ENCODE measurements at regions not wholly inside any gene's neighbourhood (a gene's known extent, or its start where the extent isn't known, plus 50 kb on each side); places are given as distances from the start of the nearest gene placed in this dataset.

DNA sequence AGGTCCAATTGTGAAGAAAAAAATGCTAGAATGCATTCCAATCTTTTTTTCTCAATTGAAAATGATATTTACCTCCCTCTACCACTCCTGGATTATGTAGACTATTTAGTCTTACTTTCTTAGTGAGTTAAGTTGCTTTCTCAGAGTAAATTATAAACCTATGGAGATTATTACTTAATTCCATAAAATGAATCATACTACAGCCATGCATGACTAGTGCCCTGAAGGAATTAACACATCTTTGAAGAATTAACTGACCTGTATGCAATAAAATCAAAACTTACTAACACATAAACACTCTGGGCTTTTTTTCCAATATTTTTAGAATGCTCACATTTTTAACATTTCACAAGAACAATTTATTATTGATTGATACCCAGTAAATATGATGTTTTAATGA, 379.4 kb upstream of the DACH1 start:
- no peaks in the 10 kb centered on the region for H3K27me3 ChIP-seq
- no peak overlapping the region for H3K27ac ChIP-seq
- no peaks in the 10 kb centered on the region for H3K4me1 ChIP-seq
- H3K4me3 ChIP-seq = no peak overlapping the region
- no peak for DNase-seq (ENCODE audit: low spot score in 2 of 2)
- TF ChIP-seq, protein P1, sequence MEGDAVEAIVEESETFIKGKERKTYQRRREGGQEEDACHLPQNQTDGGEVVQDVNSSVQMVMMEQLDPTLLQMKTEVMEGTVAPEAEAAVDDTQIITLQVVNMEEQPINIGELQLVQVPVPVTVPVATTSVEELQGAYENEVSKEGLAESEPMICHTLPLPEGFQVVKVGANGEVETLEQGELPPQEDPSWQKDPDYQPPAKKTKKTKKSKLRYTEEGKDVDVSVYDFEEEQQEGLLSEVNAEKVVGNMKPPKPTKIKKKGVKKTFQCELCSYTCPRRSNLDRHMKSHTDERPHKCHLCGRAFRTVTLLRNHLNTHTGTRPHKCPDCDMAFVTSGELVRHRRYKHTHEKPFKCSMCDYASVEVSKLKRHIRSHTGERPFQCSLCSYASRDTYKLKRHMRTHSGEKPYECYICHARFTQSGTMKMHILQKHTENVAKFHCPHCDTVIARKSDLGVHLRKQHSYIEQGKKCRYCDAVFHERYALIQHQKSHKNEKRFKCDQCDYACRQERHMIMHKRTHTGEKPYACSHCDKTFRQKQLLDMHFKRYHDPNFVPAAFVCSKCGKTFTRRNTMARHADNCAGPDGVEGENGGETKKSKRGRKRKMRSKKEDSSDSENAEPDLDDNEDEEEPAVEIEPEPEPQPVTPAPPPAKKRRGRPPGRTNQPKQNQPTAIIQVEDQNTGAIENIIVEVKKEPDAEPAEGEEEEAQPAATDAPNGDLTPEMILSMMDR (IDR thresholded peaks at IDR 0.05) = no peak
- H3K36me3 ChIP-seq = no peaks in the 10 kb centered on the region
- H3K9me3 ChIP-seq = no peaks in the 10 kb centered on the region
- intact Hi-C loops (cut with DNase I) = no loop called here

DNA sequence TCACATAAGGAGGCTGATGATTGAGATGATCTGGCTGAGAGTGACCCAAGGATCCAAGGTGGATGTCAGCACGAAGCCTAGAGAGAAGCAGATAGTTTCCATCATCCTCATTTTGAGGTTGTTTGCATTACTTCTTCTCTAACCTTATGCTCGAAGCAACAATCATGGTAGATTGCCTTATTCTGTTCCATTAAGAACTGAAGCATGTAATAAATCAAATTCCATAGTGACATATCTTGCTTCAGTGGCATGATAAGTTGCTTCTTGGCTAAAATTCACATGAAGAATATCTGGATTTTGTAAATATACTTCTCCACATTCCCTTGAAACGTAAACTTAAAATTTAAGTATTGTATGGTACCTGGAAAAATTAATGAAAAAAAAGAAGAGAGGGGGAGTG, 377.8 kb upstream of the DACH1 start:
- TF ChIP-seq, protein P1 (IDR thresholded peaks at IDR 0.05) = no peak
- intact Hi-C loops (cut with DNase I) = no loop called here
- no peaks in the 10 kb centered on the region for H3K9me3 ChIP-seq

DNA sequence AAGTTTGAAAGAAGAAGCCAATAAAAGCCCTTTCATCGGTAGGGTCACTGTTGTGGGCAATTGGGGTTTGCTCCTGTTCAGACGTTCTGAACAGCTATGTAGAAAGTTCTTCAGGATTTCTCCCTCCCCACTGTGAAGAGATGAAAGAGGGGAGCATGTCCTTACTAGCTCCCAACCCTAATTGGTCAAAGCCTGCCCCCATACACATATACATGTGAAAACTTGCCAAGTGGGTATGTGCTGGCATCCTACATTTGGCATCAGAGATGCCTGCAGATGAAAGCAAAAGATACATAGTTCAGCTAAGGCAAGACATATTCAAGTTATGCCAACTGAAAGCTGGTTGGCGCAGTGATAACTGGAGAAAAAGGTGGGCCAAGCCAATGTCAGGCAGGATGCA, 363.1 kb upstream of the DACH1 start:
- H3K4me3 ChIP-seq = no peak overlapping the region
- intact Hi-C loops (cut with DNase I) = no loop called here
- DNase-seq (ENCODE audit: low spot score in 2 of 2) = no peak
- no peaks in the 10 kb centered on the region for H3K9me3 ChIP-seq
- no peaks in the 10 kb centered on the region for H3K27me3 ChIP-seq
- no peaks in the 10 kb centered on the region for H3K36me3 ChIP-seq
- TF ChIP-seq, protein P1 (IDR thresholded peaks at IDR 0.05) = no peak
- H3K27ac ChIP-seq = no peak overlapping the region
- H3K4me1 ChIP-seq = no peaks in the 10 kb centered on the region

More for the DNA sequence above, 377.8 kb upstream of the DACH1 start:
- Histone ChIP-seq H3K36me3 (no peaks in the 10 kb centered on the region), H3K27me3 (no peaks in the 10 kb centered on the region), H3K4me1 (no peaks in the 10 kb centered on the region), H3K27ac (no peak overlapping the region), H3K4me3 (no peak overlapping the region)
- no peak for DNase-seq (ENCODE audit: low spot score in 2 of 2)

DNA sequence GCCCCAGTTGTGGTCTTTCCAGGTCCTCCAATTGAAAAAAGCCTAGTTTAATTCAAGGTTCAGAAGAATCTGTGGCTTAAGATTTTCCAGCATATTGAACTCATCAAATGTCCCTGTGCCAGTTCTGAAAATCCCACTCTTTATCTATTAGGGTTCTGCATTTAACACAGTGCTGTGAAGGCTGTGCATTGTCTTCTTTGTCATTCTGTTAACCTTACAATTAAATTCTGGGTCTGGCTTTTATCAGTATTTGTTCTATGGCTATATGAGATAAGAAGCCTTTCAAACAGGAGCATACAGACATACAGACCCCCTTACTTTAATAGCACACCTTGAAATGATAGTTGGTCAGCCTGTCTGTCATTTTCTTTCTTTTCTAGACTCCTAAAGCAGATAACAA, 362.1 kb upstream of the DACH1 start:
- Histone ChIP-seq H3K36me3 (no peaks in the 10 kb centered on the region), H3K4me3 (no peak overlapping the region), H3K27ac (no peak overlapping the region), H3K4me1 (no peaks in the 10 kb centered on the region), H3K27me3 (no peaks in the 10 kb centered on the region), H3K9me3 (no peaks in the 10 kb centered on the region)
- intact Hi-C loops (cut with DNase I) = no loop called here
- DNase-seq (ENCODE audit: low spot score in 2 of 2) = no peak
- TF ChIP-seq, protein P1 (IDR thresholded peaks at IDR 0.05) = no peak

DNA sequence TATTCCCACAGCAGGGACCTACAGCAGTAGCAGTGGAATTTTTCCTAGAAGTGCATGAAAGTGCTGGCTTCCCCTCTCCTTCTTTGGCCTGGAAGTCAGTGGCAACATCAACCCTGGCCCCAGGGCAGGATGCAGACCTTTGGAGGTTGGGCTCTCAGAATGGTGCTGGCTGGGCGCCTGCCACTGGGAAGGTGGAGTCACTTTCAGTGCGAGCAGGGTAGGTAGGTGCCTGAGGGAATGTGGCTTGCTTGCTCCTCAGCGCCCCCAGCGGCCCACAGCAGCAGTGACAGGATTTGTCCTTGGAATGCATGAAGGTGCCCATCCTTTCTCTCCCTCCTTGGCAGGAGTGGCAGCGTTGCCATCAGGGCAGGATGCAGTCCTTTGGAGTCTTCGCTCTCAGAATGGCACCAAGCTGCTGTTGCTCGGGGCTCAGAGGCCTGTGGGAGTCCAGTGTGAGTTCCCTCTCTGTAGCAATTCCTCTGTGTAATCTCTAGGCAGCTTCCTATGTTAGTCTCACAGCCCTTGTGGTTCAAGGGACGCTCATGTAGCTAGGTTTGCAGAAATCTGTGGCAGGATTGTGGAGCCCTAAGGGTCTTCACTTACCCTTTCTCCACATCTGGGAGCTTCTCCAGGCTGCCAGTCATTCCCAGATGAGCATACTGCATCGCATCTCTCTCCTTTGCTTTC, 354.4 kb upstream of the DACH1 start:
- Histone ChIP-seq H3K27me3 (no peaks in the 10 kb centered on the region), H3K9me3 (no peaks in the 10 kb centered on the region), H3K36me3 (no peaks in the 10 kb centered on the region), H3K27ac (no peak overlapping the region), H3K4me3 (no peak overlapping the region), H3K4me1 (no peaks in the 10 kb centered on the region)
- intact Hi-C loops (cut with DNase I) = no loop called here
- TF ChIP-seq, protein P1 (IDR thresholded peaks at IDR 0.05) = no peak
- no peak for DNase-seq (ENCODE audit: low spot score in 2 of 2)

DNA sequence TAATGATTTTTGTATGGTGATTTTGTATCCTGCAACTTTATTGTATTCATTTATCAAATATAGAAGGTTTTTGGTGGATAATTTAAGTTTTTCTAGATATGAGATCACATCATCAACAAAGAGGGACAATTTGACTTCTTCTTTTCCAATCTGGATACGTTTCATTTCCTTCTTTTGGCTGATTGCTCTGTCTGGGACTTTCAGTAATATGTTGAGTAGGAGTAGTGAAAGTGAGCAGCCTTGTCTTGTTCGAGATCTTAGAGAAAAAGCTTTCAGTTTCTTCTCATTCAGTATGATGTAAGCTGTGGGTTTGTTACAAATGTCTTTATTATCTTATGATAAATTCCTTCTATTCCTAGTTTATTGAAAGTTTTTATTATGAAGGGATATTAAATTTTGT, 352.0 kb upstream of the DACH1 start:
- DNase-seq (ENCODE audit: low spot score in 2 of 2) = no peak
- no peak overlapping the region for H3K4me3 ChIP-seq
- H3K36me3 ChIP-seq = no peaks in the 10 kb centered on the region
- no peak overlapping the region for H3K27ac ChIP-seq
- intact Hi-C loops (cut with DNase I) = no loop called here
- no peaks in the 10 kb centered on the region for H3K27me3 ChIP-seq
- no peaks in the 10 kb centered on the region for H3K4me1 ChIP-seq
- TF ChIP-seq, protein P1 (IDR thresholded peaks at IDR 0.05) = no peak
- no peaks in the 10 kb centered on the region for H3K9me3 ChIP-seq
